Neural cell (in vitro differentiated cells): ENCODE measurements at regions not wholly inside any gene's neighbourhood (a gene's known extent, or its start where the extent isn't known, plus 50 kb on each side); places are given as distances from the start of the nearest gene placed in this dataset.

ENCODE experiments used
- H2AFZ ChIP-seq: fragments of 200-600, 300-800 bp; sonication (generic), shearing (Covaris generic); 2 replicates; pipeline ENCODE4 v1.6.0; 2014; ENCODE audit warnings: low read depth, mild to moderate bottlenecking, antibody characterized with exemption, low read length, moderate library complexity
- H3F3A ChIP-seq: fragments of 200-600 bp; shearing (Covaris generic); 2 replicates; pipeline ENCODE4 v1.6.1; 2016; ENCODE audit warnings: mild to moderate bottlenecking, moderate library complexity, mixed read lengths, antibody characterized with exemption, low read length; ENCODE audit not compliant: insufficient read depth, poor library complexity, severe bottlenecking
- H3K27ac ChIP-seq: fragments of 200-600, 300-800 bp; sonication (generic), shearing (Covaris generic); 2 replicates; pipeline ENCODE4 v1.5.1; 2014; ENCODE audit warnings: mild to moderate bottlenecking, low read length, moderate library complexity
- H3K27me3 ChIP-seq: fragments of 300-800, 200-600 bp; sonication (generic), shearing (Covaris generic); 2 replicates; pipeline ENCODE4 v1.6.0; 2014; ENCODE audit warnings: mild to moderate bottlenecking, low read depth, low read length, moderate library complexity; ENCODE audit not compliant: insufficient read depth
- H3K36me3 ChIP-seq: fragments of 300-800, 200-600 bp; sonication (generic), shearing (Covaris generic); 2 replicates; pipeline ENCODE4 v1.5.1; 2014; ENCODE audit warnings: mild to moderate bottlenecking, antibody characterized with exemption, low read length, moderate library complexity; ENCODE audit not compliant: insufficient read depth
- H3K4me2 ChIP-seq: fragments of 300-800, 200-600 bp; sonication (generic), shearing (Covaris generic); 2 replicates; pipeline ENCODE4 v1.6.0; 2014; ENCODE audit warnings: mild to moderate bottlenecking, low read length
- H3K4me3 ChIP-seq: fragments of 300-800, 200-600 bp; sonication (generic), shearing (Covaris generic); 2 replicates; pipeline ENCODE4 v1.5.1; 2014; ENCODE audit warnings: mild to moderate bottlenecking, low read length, moderate library complexity
- H3K79me2 ChIP-seq: fragments of 200-600 bp; shearing (Covaris generic); replicated peaks from 2 replicates; pipeline ENCODE4 v1.6.0; 2014; ENCODE audit warnings: mild to moderate bottlenecking, low read length, moderate library complexity; ENCODE audit not compliant: insufficient read depth
- H3K9ac ChIP-seq: fragments of 300-800, 200-600 bp; sonication (generic), shearing (Covaris generic); 2 replicates; pipeline ENCODE4 v1.6.1; 2016; ENCODE audit warnings: mild to moderate bottlenecking, low read length, mixed read lengths
- H3K9me2 ChIP-seq: fragments of 200-600 bp; shearing (Covaris generic); 2 replicates; pipeline ENCODE4 v1.6.1; 2016; ENCODE audit warnings: mild to moderate bottlenecking, low read length, mixed read lengths; ENCODE audit not compliant: insufficient read depth
- H3K9me3 ChIP-seq: fragments of 200-600, 300-800 bp; sonication (generic), shearing (Covaris generic); 2 replicates; pipeline ENCODE4 v1.6.1; 2016; ENCODE audit warnings: mild to moderate bottlenecking, mixed run types, low read length, moderate library complexity, mixed read lengths
- H4K20me1 ChIP-seq: fragments of 200-600 bp; shearing (Covaris generic); 2 replicates; pipeline ENCODE4 v1.6.1; 2016; ENCODE audit warnings: mild to moderate bottlenecking, mixed run types; ENCODE audit not compliant: insufficient read depth
- CTCF ChIP-seq: fragments of 450-650 bp; IDR thresholded peaks from 2 replicates; pipeline ENCODE4 v1.5.1; 2014; ENCODE audit warnings: antibody characterized with exemption, mild to moderate bottlenecking, moderate library complexity; ENCODE audit not compliant: poor library complexity, severe bottlenecking
- EP300 ChIP-seq: fragments of 450-650 bp; conservative IDR thresholded peaks from 2 replicates; pipeline ENCODE4 v1.6.1; 2014; ENCODE audit warnings: antibody characterized with exemption, mild to moderate bottlenecking, moderate library complexity; ENCODE audit not compliant: poor library complexity, severe bottlenecking
- EZH2 ChIP-seq: fragments of 200-600, 300-800 bp; shearing (Covaris generic), sonication (generic); IDR thresholded peaks from 2 replicates; pipeline ENCODE4 v1.6.1; 2014; ENCODE audit warnings: antibody characterized with exemption, low read length, borderline replicate concordance, mild to moderate bottlenecking; ENCODE audit not compliant: insufficient read depth, poor library complexity, severe bottlenecking
- MXI1 ChIP-seq: fragments of 450-650 bp; conservative IDR thresholded peaks from 2 replicates; pipeline ENCODE4 v1.6.1; 2014; ENCODE audit warnings: antibody characterized with exemption, mild to moderate bottlenecking; ENCODE audit not compliant: poor library complexity, severe bottlenecking
- POLR2AphosphoS5 ChIP-seq: IDR thresholded peaks from 2 replicates; pipeline ENCODE4 v1.6.1; 2012
- RAD21 ChIP-seq: fragments of 450-650 bp; conservative IDR thresholded peaks from 2 replicates; pipeline ENCODE4 v1.6.1; 2014; ENCODE audit warnings: antibody characterized with exemption, mild to moderate bottlenecking, moderate library complexity
- REST ChIP-seq: IDR thresholded peaks from 2 replicates; pipeline ENCODE4 v1.6.1; 2012; ENCODE audit warnings: borderline replicate concordance
- SMC3 ChIP-seq: fragments of 450-650 bp; conservative IDR thresholded peaks from 2 replicates; pipeline ENCODE4 v1.6.1; 2014; ENCODE audit warnings: antibody characterized with exemption, mild to moderate bottlenecking, moderate library complexity; ENCODE audit not compliant: poor library complexity
- TAF1 ChIP-seq: IDR thresholded peaks from 2 replicates; pipeline ENCODE4 v1.6.1; 2012; ENCODE audit warnings: low read depth

GRCh38 chr11:134878785-134879184 lies 466.7 kb upstream of the B3GAT1 start:
- TF ChIP-seq TAF1 (no peak), REST (no peak), MXI1 (no peak), EZH2 (no peak), EP300 (no peak), RAD21 (no peak), SMC3 (no peak), CTCF (no peak), POLR2AphosphoS5 (no peak)
- H3K27ac ChIP-seq = no peak overlapping the region

GRCh38 chr11:134876226-134876625 lies 464.2 kb upstream of the B3GAT1 start:
- no peaks in the 10 kb centered on the region for H4K20me1 ChIP-seq
- TF ChIP-seq MXI1 = no peak
- TF ChIP-seq CTCF = no peak
- TF ChIP-seq RAD21 = no peak
- no peak for TF ChIP-seq POLR2AphosphoS5
- no peak for TF ChIP-seq TAF1
- no peak for TF ChIP-seq SMC3
- TF ChIP-seq EP300 = no peak
- H3K9me3 ChIP-seq = no peaks in the 10 kb centered on the region
- H3K79me2 ChIP-seq = no peaks in the 10 kb centered on the region
- H3K4me3 ChIP-seq = no peak overlapping the region
- no peaks in the 10 kb centered on the region for H3F3A ChIP-seq
- H2AFZ ChIP-seq = no peak overlapping the region
- H3K9me2 ChIP-seq = no peaks in the 10 kb centered on the region
- no peak overlapping the region for H3K4me2 ChIP-seq
- H3K9ac ChIP-seq = no peak overlapping the region
- H3K27me3 ChIP-seq = no peaks in the 10 kb centered on the region
- H3K27ac ChIP-seq = no peak overlapping the region
- H3K36me3 ChIP-seq = no peaks in the 10 kb centered on the region

More at GRCh38 chr11:134878785-134879184, 466.7 kb upstream of the B3GAT1 start:
- H3K9ac ChIP-seq = no peak overlapping the region
- H2AFZ ChIP-seq = no peak overlapping the region
- H3K9me2 ChIP-seq = no peaks in the 10 kb centered on the region
- H4K20me1 ChIP-seq = no peaks in the 10 kb centered on the region
- no peaks in the 10 kb centered on the region for H3F3A ChIP-seq
- no peak overlapping the region for H3K4me2 ChIP-seq
- no peaks in the 10 kb centered on the region for H3K36me3 ChIP-seq
- no peaks in the 10 kb centered on the region for H3K9me3 ChIP-seq
- no peaks in the 10 kb centered on the region for H3K79me2 ChIP-seq
- no peaks in the 10 kb centered on the region for H3K27me3 ChIP-seq
- no peak overlapping the region for H3K4me3 ChIP-seq
